ENCODE measurements at regions not wholly inside any gene's neighbourhood (a gene's known extent, or its start where the extent isn't known, plus 50 kb on each side); places are given as distances from the start of the nearest gene placed in this dataset.

DNA sequence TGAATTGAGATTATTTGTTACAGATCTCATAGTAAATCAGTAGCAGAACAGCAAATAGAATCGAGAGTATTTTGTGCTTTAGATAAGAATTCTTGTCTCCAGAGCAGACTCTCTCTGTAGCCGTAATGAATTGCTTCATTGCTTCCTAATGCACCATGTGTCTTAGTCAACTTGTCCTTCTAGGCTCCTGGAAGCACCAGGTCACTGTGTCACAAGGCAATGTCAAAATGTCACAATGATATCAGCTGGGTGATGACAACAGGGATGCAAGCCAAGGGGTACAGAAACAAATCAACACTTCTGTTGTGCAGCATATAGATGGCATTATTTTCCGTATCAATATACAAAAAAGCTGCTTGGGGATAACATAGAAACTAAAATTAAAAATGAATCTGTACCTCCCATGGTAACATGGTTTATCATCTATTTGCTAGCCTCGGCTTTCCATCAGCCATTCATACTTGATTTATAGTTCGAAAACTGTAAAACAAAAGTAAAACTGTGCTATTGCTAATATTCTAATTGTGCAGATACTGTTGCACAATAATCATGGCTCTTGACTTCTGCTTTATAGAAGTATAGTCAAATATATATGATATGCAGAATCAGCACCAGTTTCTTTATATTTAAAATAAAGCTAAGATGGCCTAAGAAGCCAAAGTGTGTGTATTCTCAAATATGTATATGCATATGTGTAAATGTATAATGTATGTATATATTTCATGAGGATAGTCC lies 435.9 kb upstream of the TLE4 start:
- DNase-seq (ENCODE audit: low read depth in 2 of 2) = no peak

DNA sequence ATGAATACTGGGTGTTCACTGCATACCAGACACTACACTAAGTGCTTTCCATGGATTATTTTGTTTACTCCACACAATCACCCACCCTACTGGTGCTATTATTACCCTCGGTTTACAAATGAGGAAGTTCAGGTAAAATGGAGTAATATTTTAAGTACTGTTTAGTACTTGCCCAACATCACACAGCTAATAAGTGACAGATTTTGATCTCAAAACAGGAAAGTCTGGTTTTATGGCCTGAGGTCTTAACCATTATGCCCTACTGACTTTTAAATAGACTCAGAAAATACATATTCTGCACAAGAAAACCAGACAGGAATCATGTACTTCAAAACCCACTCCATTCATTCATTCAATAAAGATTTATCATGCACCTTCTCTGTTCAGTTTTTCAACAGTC lies 431.0 kb upstream of the TLE4 start:
- no peak for DNase-seq (ENCODE audit: low read depth in 2 of 2)

DNA sequence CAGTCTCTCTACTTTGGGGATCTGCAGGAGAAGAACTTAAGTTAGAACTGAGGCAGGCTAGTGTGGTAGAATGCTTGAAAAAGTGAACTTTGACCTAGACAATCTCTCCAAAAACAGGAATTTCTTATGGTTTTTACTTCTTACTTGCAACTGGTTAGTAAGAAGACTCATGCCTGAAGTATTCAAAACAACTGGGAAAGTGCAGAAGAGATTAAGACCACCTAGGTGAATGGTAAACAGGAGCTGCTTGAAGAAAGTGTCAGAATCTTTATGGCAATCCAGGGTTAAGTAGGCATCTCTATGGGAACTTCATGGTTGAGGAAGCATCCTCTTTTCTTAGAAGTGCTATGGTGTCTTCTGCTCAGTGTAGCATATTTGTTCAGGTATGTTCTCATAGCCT lies 428.6 kb upstream of the TLE4 start:
- no peak for DNase-seq (ENCODE audit: low read depth in 2 of 2)

DNA sequence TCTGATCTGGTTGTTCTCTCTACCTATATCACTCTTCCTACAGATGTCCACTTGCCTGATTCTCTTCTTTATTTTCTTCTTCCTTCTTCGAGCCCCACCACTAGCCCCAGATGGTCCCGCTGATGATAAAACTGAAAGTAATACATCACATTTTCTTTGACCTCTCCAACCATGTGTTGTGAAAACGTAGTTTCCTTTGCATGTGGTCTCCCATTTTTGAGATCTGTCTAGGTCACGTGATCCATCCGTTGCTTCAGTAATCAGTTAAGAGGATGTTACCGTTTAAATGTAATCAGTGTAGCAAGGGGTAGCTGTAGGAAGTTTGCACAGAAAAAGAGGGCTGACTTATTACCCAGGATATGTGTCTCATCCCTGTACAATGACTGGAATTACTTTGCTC lies 426.3 kb upstream of the TLE4 start:
- no peak for DNase-seq (ENCODE audit: low read depth in 2 of 2)

DNA sequence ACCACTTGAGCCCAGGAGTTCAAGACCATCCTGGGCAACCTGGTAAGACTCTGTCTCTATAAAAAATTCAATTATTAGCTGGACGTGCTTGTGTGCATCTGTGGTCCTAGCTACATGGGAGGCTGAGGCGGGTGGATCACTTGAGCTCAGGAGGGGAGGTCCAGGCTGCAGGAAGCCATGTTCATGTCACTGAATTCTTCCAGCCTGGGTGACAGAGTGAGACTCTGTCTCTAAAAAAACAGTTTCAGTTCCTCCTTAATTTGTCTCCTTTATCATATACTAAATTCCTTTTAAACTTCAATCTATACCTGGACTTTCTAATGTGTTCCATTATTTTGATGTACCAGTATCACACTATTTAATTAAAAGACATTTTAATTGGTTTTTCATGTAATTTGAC lies 422.2 kb upstream of the TLE4 start:
- DNase-seq (ENCODE audit: low read depth in 2 of 2) = no peak

DNA sequence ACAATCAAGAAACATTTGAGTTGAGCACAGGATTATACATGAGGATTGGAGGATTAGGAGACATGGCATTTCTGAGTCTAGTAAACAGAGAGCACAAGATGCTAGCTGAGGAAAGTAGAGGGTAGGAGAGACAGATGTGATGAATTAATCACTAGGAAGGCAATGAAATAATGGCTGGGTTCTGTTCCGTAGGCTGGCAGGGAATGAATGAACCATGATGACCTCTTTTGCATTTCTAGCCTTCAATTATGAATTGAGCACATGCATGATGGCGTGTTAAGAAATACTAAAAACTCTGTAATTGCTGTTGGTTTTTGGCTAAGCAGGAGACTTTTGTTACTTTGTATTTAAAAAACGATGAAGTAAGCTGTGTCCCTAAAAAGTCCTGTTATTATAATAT lies 420.0 kb upstream of the TLE4 start:
- no peak for DNase-seq (ENCODE audit: low read depth in 2 of 2)

DNA sequence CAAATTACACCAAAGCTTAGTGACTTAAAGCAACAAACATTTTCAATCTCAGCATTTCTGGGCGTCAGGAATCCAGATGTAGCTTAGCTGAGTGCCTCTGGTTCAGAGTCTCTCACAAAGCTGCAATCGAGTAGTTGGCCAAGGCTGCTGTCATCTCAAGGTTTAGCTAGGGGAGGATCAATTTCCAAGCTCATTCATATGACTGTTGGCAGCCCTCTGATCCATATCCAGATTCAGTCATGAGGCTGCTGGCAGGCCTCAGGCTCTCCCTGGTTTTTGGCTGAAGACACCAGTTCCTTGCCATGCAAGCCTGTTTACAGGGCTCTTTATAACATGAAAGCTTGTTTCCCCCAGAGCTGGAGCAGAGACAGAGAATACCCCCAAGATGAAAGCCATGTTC lies 419.5 kb upstream of the TLE4 start:
- DNase-seq (ENCODE audit: low read depth in 2 of 2) = no peak

DNA sequence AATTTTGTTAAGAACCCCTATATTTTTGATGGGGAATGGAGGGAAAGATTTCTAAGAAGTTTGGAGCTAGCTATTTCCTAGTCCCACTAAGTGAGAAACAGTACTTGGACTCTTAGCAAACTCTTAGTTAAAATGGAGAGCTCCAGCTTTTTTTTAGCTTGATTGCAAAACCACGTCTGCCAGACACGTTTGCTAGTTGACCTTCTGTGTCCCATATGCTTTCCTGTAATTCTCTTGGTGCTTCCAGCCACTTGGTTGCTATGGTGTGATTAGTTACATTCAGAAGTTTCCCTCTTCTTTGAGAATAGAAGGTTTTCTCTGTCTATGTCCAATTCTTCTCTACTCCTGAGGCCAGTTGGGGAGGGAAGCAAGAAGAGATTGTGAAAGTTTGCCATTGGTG lies 417.0 kb upstream of the TLE4 start:
- DNase-seq (ENCODE audit: low read depth in 2 of 2) = no peak

DNA sequence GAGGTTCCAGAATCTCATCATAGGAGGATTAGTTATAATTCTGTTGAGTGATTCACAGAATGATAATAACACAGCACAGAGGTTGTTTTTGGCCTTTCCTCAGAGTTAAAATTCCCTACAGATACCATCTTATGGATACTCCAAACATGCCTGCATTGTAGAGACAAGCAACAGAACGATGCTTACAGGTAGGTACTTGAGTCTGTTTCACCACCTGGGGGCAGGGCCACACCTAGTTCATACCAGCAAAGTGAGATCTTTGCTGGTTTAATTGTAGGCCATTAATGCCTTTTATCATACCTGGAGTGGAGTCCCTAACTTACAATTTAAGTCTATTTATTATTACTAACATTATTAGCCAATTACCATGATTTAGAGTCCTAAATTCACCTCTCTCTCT lies 416.5 kb upstream of the TLE4 start:
- no peak for DNase-seq (ENCODE audit: low read depth in 2 of 2)

DNA sequence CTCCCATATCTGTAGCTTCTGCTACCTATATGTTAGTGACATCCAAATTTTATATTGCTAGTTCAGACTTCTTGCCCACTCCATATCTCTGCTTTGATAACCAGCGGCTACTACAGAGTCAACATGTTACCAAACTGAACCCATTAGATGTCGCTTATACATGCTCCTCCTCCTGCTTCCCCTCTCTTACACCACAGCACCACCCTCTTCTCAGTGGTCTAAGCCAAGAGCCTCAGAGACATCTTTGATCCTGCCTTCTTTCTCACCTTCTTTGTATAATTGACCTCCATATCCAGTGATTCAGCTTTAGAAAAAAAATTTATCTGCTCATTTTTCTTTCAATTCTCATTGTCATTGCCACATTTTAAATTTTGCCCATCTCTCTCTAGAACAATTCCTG lies 408.2 kb upstream of the TLE4 start:
- no peak for DNase-seq (ENCODE audit: low read depth in 2 of 2)

DNA sequence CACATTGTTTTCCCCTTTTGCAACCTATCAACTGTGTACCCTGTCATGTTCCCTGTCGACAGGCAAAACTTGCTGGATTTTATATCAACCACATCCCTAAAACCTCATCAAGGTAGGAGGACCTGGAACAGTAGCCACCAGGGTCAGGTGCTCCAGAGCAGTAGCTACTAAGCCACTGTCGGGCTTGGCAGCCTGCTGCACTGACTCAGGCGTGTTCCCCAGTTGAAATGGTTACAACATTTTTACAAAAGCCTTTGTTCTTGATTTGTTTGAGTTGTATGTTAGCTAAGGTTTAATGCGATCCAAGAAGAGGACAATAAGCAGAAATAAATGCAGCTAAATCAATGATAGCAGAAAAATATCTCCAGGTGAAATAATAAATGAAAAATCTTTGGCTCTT lies 407.4 kb upstream of the TLE4 start:
- no peak for DNase-seq (ENCODE audit: low read depth in 2 of 2)

DNA sequence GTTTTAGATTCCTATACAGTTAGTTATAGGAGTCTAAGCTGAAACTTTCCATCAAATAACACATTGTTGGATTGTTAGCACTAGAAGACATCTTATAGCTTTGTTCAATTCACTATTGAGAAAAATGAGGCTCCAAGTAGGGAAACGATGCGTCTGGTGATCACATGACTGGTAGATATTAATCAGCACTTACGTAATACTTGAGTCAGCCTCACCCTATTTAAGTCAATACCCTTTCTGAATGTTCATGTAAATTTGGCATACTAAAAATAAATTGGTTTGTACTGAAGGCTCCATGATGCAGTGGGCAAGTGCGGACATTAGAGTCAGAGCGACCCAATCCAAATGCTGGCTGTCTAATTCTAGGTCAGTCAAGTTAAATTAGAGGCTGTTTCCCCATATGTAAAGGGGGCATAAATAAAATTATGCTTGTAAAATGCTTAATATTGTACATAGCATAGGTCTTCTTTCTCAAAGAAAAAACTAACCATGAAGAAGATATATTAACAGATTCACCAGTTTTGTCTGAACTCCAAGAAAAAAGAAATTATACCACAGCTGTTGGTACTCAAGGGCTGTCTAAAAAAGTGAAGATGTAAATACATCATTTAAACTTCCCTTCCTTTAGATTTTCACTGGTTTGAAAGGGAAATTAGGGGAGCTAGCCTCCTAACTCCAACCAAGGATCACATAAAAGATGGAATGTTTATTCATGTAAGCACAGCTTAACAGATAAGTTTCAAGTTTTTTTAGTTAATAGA lies 406.6 kb upstream of the TLE4 start:
- DNase-seq (ENCODE audit: low read depth in 2 of 2) = no peak

DNA sequence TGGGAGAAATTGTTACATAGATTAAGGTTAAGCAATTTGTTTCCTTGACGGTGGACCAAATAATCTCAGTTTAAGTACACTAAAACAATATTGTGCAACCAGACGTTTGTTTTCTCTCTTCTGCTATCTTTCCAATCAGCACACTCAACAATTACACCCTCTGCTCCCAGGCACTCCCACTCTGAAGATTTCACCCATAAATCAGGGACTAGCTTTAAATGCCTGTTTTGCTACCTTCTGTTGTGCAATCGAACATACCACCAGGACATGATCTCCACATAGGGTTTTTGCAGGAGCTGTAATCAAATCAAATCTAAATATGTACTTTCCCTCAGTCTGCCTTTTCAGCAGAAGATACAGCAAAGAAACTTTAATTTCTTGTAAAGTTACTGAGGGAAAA lies 405.8 kb upstream of the TLE4 start:
- peak; percentile 54 to 62 for DNase-seq (ENCODE audit: low read depth in 2 of 2)

DNA sequence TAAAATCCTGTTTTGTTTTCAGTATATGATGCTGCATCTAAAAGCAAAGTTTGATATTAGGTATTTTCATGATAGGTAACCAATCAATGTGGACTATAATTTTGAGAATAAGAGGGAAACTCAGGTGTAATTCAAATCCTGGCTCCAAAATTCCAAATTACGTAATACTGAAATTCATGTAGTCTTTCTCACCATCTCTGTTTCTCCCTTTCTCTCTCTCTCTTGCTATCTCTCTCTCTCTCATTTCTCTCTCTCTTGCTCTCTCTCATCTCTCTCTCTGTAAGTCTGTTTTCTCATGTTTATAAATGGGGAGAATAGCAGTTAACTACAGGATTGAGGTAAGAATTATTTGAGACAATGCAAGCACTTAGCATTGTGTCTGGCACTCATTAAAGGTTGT lies 401.1 kb upstream of the TLE4 start:
- no peak for DNase-seq (ENCODE audit: low read depth in 2 of 2)

DNA sequence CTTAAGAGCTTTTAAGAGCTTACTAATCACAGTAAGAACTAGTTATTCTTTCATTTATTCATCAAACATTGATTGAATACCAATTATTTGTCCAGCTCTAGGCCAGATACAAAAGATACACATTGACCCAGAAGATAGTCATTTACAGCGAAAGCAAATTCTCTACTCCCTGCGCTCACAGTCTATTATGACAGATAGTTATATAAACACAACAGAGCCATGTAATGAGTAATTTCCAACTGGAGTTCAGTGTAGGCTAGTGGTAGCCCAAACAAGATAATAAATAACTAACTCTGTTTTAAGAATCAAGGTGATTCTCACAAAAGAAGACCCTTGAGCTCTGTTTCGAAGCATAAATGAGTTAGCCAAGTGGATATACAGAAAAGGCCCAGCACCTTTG lies 397.8 kb upstream of the TLE4 start:
- no peak for DNase-seq (ENCODE audit: low read depth in 2 of 2)

DNA sequence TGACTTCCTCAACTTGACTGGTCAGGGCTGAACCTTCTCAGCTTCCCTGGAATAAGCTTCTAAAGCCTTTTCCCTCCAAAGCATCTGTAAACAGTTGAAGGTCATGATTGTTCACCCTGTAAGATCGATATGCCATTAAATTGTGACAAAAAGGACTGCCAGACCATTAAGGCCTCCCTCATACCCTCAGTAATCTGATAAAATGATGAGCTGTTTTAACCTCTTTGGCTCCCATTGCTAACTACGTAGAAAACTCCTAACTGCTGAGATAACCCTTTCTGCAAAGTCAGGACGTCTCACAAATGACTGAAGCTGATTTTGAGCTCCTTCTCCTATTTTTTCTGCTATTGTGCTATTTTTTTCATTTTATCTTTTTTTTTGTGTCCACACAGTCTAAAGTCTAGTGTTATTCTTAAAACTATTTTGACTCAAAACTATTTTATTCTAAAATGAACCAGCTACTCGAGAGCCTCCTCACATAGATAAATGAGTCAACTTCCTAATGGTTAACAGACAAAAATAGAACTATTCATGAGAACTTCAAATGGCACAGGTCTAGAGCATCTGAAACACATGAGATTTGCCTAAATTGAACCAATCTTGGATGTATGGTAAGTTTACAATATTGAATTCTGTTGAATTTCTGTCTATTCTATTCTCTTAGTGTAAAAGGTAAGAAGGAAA lies 395.6 kb upstream of the TLE4 start:
- DNase-seq (ENCODE audit: low read depth in 2 of 2) = no peak

DNA sequence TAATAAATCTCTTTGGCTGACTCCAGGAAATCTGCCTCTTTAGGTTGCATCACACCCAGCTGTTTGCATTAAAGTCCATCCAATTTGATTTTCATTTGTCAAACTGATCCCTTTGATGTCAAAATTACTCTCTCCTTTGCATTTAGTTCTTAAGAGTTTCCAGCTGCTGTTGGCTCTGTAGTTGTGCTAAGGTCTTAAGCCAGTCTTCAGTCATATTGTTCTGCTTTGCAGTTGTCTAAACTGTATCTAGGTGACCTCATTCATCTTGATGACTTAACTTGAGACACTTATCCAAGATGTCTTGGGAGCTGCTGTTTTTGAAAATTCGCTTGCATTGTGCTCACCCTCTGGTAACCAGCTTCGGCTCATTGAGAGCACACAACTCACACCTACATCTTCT lies 386.9 kb upstream of the TLE4 start:
- no peak for DNase-seq (ENCODE audit: low read depth in 2 of 2)

DNA sequence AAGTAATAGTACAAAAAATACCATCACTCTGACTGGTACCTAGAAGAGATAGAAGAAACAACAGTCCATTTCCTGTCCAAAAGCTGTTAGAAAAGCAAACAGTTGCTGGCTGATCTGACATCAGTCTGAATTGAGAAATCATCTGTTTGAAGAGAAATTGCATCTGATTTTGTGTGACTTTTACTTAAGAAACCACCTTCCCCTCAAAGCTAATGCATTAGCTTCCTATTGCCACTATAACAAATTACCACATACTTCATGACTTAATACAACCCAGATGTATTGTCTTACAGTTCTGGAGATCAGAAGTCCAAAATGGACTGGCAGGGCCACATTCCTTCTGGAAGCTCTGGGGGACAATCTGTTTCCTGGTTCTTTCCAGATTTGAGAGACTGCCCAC lies 385.9 kb upstream of the TLE4 start:
- no peak for DNase-seq (ENCODE audit: low read depth in 2 of 2)

DNA sequence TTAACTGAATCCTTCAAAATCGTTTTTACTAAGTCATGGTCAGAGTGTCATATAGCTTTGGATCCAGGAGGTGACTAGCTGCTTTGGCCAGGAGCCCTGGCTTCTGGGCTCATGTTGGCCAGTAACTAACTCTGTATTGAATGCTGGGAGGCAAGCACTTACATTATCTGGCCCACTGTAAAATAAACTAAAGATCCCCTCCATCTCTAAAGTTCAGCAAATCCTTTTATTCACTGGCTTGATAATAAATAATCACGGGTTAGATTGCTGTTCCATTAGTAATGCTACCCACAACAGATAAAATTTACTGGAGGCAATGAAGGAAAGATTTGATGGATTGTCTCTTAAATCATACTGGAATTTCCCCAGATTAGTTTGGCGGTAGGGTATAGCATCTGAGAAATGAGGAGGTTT lies 382.2 kb upstream of the TLE4 start:
- DNase-seq (ENCODE audit: low read depth in 2 of 2) = peak in 1 of 2 experiments; percentile 72

DNA sequence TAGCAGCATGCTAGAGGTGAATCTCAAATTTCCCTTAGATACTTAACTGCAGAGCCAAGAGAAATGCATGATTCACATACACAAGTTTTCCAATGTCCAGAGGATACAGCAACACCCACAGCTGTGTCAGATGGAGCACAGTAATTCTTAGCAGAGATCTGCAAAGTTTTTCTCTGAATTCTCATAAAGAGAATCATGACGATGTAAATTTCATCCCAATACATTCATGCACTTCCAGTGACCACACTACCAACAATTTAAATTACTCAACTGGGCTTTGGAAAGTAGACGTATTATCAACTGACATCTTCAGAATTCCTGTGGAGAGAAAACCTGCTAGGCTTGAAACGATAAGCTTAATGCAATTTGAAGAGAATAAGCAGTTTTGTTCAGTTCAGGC lies 378.8 kb upstream of the TLE4 start:
- DNase-seq (ENCODE audit: low read depth in 2 of 2) = peak; percentile 86 to 87

DNA sequence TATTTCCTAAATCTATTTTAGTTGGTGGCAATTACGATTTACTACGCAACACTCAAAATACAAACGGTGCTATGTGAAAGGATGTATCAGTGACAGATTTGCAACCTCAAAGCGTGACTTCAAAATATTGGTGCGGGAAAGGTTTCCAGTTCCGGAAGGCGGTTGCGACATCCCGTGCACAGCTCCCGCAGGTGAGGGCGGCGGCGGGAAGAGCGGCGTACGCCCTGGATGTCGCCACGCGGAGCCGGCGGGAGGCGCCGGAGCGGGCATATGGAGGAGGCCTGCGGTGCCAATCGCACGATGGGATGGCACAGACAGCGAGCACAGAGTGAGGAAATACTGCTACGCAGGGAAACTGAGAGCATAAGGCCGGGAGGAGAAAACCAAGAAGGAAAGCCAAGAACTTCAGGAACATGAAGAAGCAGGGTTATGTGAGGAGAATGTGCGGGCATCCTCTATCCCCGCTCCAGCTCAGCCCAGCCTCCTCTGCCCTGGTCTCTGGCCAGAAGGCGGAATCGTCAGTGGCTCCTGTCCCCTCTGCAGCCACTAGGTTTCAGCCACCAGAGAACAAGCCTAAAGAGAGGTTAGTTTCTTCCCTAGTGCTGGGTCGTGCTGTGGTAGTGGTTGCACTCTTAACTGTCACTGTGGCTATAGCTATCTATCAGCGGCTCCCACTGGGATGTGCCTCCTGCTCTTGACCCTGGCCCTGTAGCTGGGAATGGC lies 378.1 kb upstream of the TLE4 start:
- no peak for DNase-seq (ENCODE audit: low read depth in 2 of 2)

DNA sequence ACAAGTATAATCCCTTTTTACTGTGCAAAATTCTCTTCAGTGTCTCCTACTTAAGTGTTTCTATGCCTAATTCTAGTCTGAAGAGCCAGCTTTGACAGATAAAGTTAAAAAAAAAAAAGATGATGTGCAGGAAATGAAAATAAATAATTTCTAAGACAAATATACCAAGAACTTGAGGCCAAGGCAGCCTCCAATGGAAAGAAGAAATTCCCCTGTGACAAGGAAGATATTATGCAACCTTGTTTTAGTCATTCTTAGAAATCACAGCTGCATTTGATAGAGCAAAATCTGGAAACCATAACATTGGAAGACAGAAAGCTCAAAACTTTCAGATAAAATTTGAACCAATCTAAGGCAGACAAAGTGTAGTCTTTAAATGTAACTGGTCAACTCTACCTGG lies 375.9 kb upstream of the TLE4 start:
- peak; percentile 84 to 88 for DNase-seq (ENCODE audit: low read depth in 2 of 2)

All from fibroblast of skin of left quadriceps (primary cell).